ENCODE measurements at regions not wholly inside any gene's neighbourhood (a gene's known extent, or its start where the extent isn't known, plus 50 kb on each side); places are given as distances from the start of the nearest gene placed in this dataset.

DNA sequence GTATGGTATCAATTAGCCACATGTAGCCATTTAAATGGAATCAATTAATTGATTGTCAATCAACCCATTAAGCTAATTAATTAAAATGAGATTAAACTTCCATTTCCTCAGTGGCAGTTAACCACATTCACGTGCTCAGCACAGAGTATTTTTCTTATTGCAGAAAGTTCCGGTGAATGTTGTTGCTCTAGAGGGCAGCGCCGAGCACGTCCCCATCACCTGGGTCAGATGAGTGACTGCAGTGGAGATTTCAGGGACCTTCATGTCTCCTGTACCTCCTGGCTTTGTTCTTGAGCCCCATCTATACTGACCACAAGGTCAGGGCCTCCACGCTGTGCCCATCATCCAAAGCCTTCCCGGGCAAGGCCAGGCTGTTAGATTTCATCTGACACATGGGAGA is 168.8 kb upstream of the MKI67 start:
- TF ChIP-seq, protein P1, sequence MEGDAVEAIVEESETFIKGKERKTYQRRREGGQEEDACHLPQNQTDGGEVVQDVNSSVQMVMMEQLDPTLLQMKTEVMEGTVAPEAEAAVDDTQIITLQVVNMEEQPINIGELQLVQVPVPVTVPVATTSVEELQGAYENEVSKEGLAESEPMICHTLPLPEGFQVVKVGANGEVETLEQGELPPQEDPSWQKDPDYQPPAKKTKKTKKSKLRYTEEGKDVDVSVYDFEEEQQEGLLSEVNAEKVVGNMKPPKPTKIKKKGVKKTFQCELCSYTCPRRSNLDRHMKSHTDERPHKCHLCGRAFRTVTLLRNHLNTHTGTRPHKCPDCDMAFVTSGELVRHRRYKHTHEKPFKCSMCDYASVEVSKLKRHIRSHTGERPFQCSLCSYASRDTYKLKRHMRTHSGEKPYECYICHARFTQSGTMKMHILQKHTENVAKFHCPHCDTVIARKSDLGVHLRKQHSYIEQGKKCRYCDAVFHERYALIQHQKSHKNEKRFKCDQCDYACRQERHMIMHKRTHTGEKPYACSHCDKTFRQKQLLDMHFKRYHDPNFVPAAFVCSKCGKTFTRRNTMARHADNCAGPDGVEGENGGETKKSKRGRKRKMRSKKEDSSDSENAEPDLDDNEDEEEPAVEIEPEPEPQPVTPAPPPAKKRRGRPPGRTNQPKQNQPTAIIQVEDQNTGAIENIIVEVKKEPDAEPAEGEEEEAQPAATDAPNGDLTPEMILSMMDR (IDR thresholded peaks at IDR 0.05) = no peak
- no peak for TF ChIP-seq POLR2A (IDR thresholded peaks at IDR 0.05)

Measured in lower leg skin (tissue), 3 donors.